WTC11 (cell line): ENCODE measurements at regions not wholly inside any gene's neighbourhood (a gene's known extent, or its start where the extent isn't known, plus 50 kb on each side); places are given as distances from the start of the nearest gene placed in this dataset.

ENCODE experiments used
- CREB1 ChIP-seq: sonication (generic); formaldehyde crosslinking; IDR thresholded peaks from 2 replicates; pipeline ENCODE4 v1.8.0; 2023; ENCODE audit warnings: mild to moderate bottlenecking, missing genetic modification reagents
- CTCF ChIP-seq: fragments of 200-600 bp; IDR thresholded peaks from 2 replicates; pipeline ENCODE4 v1.8.0; 2022; ENCODE audit warnings: antibody characterized with exemption
- E2F5 ChIP-seq: sonication (generic); formaldehyde crosslinking; IDR thresholded peaks from 2 replicates; pipeline ENCODE4 v1.8.1; 2022; ENCODE audit warnings: mild to moderate bottlenecking, moderate library complexity, missing genetic modification reagents
- ETV6 ChIP-seq: sonication (generic); formaldehyde crosslinking; IDR thresholded peaks from 2 replicates; pipeline ENCODE4 v1.8.1; 2022; ENCODE audit warnings: mild to moderate bottlenecking, missing genetic modification reagents
- NR1H2 ChIP-seq: sonication (generic); formaldehyde crosslinking; IDR thresholded peaks from 2 replicates; pipeline ENCODE4 v1.9.0; 2021; ENCODE audit warnings: mild to moderate bottlenecking, moderate library complexity, missing genetic modification reagents
- PRRX2 ChIP-seq: fragments of 250-450 bp; sonication (Bioruptor Pico); IDR thresholded peaks from 2 replicates; pipeline ENCODE4 v1.8.0; 2021; ENCODE audit warnings: mild to moderate bottlenecking
- TCF7 ChIP-seq: sonication (generic); formaldehyde crosslinking; IDR thresholded peaks from 2 replicates; pipeline ENCODE4 v1.8.0; 2022; ENCODE audit warnings: mild to moderate bottlenecking, low read depth, missing genetic modification reagents, moderate library complexity
- ZNF396 ChIP-seq: fragments of 250-450 bp; sonication (Bioruptor Pico); IDR thresholded peaks from 2 replicates; pipeline ENCODE4 v1.8.0; 2021; ENCODE audit warnings: mild to moderate bottlenecking, moderate library complexity, borderline replicate concordance
- TF ChIP-seq, protein P1 (sequence below): sonication (generic); formaldehyde crosslinking; IDR thresholded peaks from 2 replicates; pipeline ENCODE4 v1.8.1; 2023; ENCODE audit warnings: mild to moderate bottlenecking, moderate library complexity, missing genetic modification reagents
- TF ChIP-seq, protein P2 (sequence below): sonication (generic); formaldehyde crosslinking; IDR thresholded peaks from 2 replicates; pipeline ENCODE4 v1.8.0; 2022; ENCODE audit warnings: mild to moderate bottlenecking, missing genetic modification reagents

DNA sequence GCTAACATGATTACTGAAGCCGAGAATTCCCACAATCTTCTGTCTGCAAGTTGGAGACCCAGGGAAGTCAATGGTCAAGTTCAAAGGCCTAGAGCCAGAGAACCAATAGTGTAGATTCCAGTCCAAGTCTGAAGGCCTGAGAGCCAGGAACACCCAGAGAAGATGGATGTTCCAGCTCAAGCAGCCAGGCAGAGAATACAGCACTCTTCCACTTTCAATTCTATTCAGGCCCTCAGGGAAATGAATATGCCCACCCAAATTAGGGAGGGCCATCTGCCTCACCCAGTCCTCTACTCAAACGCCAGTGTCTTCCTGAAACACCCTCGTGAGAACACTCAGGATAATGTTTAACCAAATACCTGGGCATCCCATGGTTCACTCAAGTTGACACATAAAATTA is 123.5 kb downstream of the THBS2 start:
- TF ChIP-seq CTCF (no peak), ZNF396 (CRISPR knock-in tag) (no peak), PRRX2 (no peak), TCF7 (CRISPR knock-in tag) (no peak), ETV6 (CRISPR knock-in tag) (no peak), CREB1 (CRISPR knock-in tag) (no peak), NR1H2 (CRISPR knock-in tag) (no peak), E2F5 (CRISPR knock-in tag) (no peak)
- TF ChIP-seq, protein P1, sequence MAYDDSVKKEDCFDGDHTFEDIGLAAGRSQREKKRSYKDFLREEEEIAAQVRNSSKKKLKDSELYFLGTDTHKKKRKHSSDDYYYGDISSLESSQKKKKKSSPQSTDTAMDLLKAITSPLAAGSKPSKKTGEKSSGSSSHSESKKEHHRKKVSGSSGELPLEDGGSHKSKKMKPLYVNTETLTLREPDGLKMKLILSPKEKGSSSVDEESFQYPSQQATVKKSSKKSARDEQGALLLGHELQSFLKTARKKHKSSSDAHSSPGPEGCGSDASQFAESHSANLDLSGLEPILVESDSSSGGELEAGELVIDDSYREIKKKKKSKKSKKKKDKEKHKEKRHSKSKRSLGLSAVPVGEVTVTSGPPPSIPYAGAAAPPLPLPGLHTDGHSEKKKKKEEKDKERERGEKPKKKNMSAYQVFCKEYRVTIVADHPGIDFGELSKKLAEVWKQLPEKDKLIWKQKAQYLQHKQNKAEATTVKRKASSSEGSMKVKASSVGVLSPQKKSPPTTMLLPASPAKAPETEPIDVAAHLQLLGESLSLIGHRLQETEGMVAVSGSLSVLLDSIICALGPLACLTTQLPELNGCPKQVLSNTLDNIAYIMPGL (CRISPR knock-in tag), result no peak
- TF ChIP-seq, protein P2, sequence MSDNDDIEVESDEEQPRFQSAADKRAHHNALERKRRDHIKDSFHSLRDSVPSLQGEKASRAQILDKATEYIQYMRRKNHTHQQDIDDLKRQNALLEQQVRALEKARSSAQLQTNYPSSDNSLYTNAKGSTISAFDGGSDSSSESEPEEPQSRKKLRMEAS, result no peak
